ENCODE measurements at regions not wholly inside any gene's neighbourhood (a gene's known extent, or its start where the extent isn't known, plus 50 kb on each side); places are given as distances from the start of the nearest gene placed in this dataset.

DNA sequence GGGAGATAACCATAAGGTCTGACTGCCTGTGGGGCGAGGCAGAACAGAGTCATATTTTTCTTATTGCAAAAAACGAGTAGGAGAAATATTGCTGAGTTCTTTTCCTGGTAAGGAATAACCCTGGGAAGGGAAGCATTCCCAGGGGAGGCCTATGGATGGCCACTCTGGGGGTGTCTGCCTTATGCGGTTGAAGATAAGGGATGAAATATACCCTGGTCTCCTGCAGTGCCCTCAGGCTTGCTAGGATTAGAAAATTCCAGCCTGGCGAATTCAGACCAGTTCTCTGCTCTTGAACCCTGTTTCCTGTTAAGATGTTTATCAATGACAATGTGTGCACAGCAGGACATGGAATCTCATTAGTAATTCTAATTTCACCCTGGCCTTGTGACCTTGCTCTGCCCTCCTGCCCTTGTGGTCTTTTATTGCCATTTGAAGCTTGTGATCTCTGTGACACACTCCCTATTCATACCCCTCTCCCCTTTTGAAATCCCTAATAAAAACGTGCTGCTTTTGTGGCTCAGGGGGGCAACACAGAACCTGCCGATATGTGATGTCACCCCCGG, 491.1 kb upstream of the EYS start:
- Histone ChIP-seq H3K4me1 (no peaks in the 10 kb centered on the region), H3K4me2 (no peak overlapping the region), H3K27ac (no peak overlapping the region), H3K9me3 (no peaks in the 10 kb centered on the region), H3K4me3 (no peak overlapping the region)
- WGBS (ENCODE audit: missing lambda C conversion rate): 32% methylated on average over 7 of the region's 7 CpGs
- POLR2A ChIA-PET: no interaction called here
- FAIRE-seq (no peak), ATAC-seq (no peak), DNase-seq (ENCODE audit: low read depth in 1 of 2, low spot score in 1 of 2) (no peak)
- CTCF ChIA-PET: no interaction called here
- TF ChIP-seq, protein P1, sequence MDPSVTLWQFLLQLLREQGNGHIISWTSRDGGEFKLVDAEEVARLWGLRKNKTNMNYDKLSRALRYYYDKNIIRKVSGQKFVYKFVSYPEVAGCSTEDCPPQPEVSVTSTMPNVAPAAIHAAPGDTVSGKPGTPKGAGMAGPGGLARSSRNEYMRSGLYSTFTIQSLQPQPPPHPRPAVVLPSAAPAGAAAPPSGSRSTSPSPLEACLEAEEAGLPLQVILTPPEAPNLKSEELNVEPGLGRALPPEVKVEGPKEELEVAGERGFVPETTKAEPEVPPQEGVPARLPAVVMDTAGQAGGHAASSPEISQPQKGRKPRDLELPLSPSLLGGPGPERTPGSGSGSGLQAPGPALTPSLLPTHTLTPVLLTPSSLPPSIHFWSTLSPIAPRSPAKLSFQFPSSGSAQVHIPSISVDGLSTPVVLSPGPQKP (IDR thresholded peaks at IDR 0.05; ENCODE audit: low read depth, low read length): no peak
- TF ChIP-seq, protein P2, sequence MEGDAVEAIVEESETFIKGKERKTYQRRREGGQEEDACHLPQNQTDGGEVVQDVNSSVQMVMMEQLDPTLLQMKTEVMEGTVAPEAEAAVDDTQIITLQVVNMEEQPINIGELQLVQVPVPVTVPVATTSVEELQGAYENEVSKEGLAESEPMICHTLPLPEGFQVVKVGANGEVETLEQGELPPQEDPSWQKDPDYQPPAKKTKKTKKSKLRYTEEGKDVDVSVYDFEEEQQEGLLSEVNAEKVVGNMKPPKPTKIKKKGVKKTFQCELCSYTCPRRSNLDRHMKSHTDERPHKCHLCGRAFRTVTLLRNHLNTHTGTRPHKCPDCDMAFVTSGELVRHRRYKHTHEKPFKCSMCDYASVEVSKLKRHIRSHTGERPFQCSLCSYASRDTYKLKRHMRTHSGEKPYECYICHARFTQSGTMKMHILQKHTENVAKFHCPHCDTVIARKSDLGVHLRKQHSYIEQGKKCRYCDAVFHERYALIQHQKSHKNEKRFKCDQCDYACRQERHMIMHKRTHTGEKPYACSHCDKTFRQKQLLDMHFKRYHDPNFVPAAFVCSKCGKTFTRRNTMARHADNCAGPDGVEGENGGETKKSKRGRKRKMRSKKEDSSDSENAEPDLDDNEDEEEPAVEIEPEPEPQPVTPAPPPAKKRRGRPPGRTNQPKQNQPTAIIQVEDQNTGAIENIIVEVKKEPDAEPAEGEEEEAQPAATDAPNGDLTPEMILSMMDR (IDR thresholded peaks at IDR 0.05): no peak

DNA sequence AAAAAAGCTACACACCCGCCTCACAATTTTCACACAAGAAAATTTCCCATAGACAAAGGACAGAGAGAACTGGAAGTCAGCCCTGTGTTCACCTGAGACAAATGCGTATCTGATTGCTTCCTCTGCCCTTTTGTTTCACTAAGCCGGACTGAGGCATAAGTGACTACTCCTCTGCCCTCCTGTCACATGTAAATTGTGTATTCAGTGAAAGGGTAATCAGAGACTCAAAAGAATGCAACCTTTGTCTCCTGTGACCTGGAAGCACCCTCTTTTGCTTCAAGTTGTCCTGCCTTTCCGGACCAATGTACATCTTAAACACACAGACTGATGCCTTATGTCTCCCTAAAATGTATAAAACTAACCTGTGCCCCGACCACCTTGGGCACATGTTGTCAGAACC, 483.8 kb upstream of the EYS start:
- Histone ChIP-seq H3K4me2 (no peak overlapping the region), H3K9me3 (no peaks in the 10 kb centered on the region), H3K4me3 (no peak overlapping the region), H3K4me1 (no peaks in the 10 kb centered on the region), H3K27ac (no peak overlapping the region)
- CTCF ChIA-PET: no interaction called here
- DNase-seq (ENCODE audit: low read depth in 1 of 2, low spot score in 1 of 2): no peak
- FAIRE-seq: no peak
- WGBS (ENCODE audit: missing lambda C conversion rate): 52% methylated on average over 5 of the region's 5 CpGs
- POLR2A ChIA-PET: no interaction called here
- ATAC-seq: no peak
- TF ChIP-seq FOXS1 (CRISPR knock-in tag; IDR thresholded peaks at IDR 0.05) (no peak), TP53 (CRISPR knock-in tag; IDR thresholded peaks at IDR 0.05) (no peak), HOXA7 (CRISPR knock-in tag; IDR thresholded peaks at IDR 0.05) (no peak), JUN (IDR thresholded peaks at IDR 0.05) (no peak), ZFP36 (IDR thresholded peaks at IDR 0.05; ENCODE audit: borderline replicate concordance, partially characterized antibody) (no peak), ZSCAN20 (CRISPR knock-in tag; IDR thresholded peaks at IDR 0.05) (no peak), SMC3 (IDR thresholded peaks at IDR 0.05) (no peak), ZC3H11A (IDR thresholded peaks at IDR 0.05) (no peak), RARB (CRISPR knock-in tag; IDR thresholded peaks at IDR 0.05) (no peak)
- TF ChIP-seq, protein P2 (IDR thresholded peaks at IDR 0.05): no peak
- TF ChIP-seq, protein P3, sequence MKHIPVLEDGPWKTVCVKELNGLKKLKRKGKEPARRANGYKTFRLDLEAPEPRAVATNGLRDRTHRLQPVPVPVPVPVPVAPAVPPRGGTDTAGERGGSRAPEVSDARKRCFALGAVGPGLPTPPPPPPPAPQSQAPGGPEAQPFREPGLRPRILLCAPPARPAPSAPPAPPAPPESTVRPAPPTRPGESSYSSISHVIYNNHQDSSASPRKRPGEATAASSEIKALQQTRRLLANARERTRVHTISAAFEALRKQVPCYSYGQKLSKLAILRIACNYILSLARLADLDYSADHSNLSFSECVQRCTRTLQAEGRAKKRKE (CRISPR knock-in tag; IDR thresholded peaks at IDR 0.05; ENCODE audit: low read depth): no peak
- TF ChIP-seq, protein P1 (IDR thresholded peaks at IDR 0.05; ENCODE audit: low read depth, low read length): no peak
- TF ChIP-seq, protein P4, sequence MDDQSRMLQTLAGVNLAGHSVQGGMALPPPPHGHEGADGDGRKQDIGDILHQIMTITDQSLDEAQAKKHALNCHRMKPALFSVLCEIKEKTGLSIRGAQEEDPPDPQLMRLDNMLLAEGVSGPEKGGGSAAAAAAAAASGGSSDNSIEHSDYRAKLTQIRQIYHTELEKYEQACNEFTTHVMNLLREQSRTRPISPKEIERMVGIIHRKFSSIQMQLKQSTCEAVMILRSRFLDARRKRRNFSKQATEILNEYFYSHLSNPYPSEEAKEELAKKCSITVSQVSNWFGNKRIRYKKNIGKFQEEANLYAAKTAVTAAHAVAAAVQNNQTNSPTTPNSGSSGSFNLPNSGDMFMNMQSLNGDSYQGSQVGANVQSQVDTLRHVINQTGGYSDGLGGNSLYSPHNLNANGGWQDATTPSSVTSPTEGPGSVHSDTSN (IDR thresholded peaks at IDR 0.05): no peak
- TF ChIP-seq, protein P5, sequence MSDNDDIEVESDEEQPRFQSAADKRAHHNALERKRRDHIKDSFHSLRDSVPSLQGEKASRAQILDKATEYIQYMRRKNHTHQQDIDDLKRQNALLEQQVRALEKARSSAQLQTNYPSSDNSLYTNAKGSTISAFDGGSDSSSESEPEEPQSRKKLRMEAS (IDR thresholded peaks at IDR 0.05): no peak
- TF ChIP-seq, protein P6, sequence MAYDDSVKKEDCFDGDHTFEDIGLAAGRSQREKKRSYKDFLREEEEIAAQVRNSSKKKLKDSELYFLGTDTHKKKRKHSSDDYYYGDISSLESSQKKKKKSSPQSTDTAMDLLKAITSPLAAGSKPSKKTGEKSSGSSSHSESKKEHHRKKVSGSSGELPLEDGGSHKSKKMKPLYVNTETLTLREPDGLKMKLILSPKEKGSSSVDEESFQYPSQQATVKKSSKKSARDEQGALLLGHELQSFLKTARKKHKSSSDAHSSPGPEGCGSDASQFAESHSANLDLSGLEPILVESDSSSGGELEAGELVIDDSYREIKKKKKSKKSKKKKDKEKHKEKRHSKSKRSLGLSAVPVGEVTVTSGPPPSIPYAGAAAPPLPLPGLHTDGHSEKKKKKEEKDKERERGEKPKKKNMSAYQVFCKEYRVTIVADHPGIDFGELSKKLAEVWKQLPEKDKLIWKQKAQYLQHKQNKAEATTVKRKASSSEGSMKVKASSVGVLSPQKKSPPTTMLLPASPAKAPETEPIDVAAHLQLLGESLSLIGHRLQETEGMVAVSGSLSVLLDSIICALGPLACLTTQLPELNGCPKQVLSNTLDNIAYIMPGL (CRISPR knock-in tag; IDR thresholded peaks at IDR 0.05; ENCODE audit: borderline replicate concordance): no peak
- TF ChIP-seq, protein P7, sequence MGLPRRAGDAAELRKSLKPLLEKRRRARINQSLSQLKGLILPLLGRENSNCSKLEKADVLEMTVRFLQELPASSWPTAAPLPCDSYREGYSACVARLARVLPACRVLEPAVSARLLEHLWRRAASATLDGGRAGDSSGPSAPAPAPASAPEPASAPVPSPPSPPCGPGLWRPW (IDR thresholded peaks at IDR 0.05): no peak
- TF ChIP-seq, protein P8, sequence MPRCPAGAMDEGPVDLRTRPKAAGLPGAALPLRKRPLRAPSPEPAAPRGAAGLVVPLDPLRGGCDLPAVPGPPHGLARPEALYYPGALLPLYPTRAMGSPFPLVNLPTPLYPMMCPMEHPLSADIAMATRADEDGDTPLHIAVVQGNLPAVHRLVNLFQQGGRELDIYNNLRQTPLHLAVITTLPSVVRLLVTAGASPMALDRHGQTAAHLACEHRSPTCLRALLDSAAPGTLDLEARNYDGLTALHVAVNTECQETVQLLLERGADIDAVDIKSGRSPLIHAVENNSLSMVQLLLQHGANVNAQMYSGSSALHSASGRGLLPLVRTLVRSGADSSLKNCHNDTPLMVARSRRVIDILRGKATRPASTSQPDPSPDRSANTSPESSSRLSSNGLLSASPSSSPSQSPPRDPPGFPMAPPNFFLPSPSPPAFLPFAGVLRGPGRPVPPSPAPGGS (IDR thresholded peaks at IDR 0.05): no peak

All from A549 (cell line).